Superior temporal gyrus (tissue), 1 donor: ENCODE measurements at regions not wholly inside any gene's neighbourhood (a gene's known extent, or its start where the extent isn't known, plus 50 kb on each side); places are given as distances from the start of the nearest gene placed in this dataset.
"Not testable (repeated sequence)": the region's sequence is repeated elsewhere in the genome, so short reads cannot be mapped to it uniquely, and the experiment has no call there.

Experiments
- DNase-seq: peaks from one replicate; pipeline ENCODE4 v3.0.0-alpha.2; 2016; ENCODE audit errors: extremely low spot score

DNA sequence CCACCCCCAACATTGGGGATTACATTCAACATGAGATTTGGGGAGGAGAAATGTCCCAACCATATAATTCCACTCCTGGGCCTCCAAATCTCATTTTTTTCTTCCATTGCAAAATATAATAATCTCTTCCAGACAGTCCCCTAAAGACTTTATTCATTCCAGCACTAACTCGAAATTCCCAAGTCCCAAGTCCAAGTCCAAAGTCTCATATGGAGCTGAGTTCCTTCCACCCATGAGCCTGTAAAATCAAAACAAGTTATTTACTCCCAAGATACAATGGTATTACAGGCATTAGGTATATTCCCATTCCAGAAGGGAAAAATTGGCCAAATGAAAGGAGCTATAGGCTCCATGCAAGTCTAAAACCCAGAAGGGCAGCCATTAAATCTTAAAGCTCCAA is 56.7 kb downstream of the P2RY1 start:
- DNase-seq: no peak

DNA sequence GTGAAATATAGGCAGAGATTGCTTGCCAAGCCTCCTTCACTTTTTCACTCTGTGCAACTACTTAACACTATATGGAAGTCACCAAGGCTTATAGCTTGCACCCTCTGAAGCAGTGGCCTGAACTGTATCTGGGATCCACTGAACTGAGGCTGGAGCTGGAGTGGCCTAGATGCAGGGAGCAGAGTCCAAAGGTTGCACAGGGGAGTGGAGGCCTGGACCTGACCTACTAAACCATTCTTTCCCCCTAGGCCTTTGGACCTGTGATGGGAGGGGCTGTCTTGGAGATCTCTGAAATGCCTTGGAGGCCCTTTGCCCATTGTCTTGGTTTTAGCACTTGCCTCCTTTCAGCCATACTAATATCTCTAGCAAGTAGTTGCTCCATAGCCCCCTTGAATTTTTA is 57.5 kb downstream of the P2RY1 start:
- no peak for DNase-seq

DNA sequence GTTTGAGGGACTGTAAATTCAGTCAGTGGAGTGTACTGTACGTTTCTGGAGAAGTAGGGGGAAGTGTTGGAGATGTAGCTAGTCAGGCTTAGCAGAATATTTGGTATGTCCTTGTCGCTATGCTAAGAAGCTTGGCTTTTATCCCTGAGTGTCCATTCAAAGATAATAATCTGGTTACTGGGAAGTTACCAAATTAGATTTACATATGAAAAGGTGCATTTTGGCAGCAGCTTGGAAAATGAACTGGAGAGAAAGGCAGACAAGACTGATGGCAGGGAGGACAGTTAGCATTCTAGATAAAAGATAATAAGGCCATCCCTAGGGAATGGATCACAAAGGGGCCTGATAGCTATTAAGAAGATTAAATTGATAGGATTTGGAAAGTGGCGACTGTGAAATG is 58.7 kb downstream of the P2RY1 start:
- no peak for DNase-seq

DNA sequence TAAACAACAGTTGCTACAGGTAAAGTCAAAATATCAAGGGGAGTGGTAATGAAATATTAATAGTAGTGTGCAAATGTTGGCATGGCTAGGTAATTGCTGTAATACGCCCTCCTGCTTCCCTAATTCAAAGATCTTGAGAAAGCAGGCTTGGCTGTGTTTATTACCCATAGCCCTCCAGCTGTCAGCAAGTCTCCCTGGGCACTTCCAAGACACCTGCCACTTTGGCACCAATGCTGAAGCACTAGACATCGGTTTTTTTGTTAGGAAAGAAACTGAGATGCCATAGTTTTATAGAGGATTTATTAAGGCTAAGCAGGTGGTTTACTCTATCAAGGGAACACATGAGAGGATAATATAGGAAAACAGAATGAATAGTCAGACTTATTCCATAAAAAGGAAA is 64.4 kb downstream of the P2RY1 start:
- no peak for DNase-seq

DNA sequence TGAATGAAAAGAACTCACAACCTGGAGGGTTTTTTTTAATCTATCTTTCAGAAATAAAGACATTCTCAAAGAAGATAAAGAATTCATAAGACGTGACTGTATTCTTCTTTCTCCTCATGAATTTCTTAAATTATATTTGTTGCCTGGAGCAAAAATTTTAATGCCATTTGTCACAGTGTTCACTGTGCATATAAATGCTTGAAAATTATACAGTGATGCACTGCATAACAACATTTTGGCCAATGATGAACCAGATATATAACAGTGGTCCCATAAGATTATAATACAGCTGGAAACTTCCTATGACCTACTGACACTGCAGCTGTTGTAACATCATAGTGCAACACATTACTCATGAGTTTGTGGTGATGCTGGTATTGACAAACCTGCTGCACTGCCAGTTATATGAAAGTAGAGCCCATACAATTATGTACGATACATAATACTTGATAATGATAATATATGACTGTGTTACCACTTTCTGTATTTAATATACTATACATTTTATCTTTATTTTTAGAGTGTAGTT is 67.3 kb downstream of the P2RY1 start:
- DNase-seq: no peak

DNA sequence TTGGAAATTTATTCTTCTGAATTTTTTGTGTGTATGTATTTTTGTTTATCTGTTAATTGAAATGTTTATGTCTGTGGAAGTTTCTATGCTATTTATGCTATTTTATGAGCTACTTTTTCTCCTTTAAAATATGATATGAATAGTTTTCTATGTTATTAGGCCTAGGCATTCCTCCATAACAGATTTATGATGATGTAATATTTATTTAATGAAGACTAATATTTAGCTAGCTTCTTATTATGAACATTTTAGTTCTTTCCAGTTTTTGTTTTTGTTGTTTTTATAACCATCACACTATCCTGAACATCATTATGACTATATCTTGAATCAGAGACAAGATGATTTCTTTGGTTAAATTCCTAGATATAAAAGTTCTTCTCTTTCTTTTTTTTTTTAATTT is 70.7 kb downstream of the P2RY1 start:
- no peak for DNase-seq

DNA sequence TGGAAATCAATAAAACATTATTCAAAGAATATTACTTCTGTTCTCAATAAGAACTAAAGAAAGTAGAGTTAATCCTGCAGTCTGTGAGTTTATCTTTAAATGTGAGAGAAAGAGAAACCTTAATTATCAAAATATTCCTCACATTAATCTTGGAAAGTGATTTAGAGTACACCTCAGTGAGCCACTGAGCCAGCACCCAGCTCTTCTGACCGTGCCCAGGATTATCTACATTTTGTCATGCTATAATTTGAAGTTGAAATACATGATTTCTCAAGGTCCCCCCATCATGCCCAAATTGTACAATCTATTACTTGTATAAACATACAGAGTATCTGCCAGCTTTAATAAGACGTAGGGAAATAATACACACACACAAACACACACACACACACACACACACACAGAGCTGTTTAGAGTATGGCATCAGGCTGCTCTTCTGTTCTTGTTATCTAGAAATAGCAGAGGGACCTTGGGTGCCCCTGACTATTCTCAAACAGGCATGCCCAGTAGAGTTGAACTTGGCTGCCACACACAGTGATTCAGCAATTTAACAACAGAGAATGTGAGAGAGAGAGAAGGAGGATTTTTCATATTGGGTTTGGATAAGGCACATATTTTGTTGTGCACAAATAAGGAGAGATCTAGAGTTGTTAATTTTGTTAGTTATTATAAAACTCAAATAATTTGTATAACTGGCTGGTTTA is 74.4 kb downstream of the P2RY1 start:
- no peak for DNase-seq

DNA sequence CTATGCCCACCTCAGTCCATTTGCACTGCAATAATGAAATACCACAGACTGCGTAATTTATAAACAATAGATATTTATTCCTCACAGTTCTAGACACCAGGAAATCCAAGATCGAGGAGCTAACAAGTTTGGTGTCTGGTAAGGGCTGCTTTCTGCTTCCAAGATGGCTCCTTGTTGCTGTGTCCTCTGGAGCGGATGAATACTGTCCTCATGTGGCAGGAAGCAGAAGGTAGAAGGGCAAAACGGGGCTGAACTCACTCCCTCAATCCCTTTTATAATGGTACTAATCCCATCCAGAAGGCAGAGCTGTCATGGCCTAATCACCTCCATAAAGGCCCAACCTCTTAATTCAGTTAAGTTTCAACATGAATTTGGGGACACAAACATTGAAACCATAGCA is 75.3 kb downstream of the P2RY1 start:
- no peak for DNase-seq

DNA sequence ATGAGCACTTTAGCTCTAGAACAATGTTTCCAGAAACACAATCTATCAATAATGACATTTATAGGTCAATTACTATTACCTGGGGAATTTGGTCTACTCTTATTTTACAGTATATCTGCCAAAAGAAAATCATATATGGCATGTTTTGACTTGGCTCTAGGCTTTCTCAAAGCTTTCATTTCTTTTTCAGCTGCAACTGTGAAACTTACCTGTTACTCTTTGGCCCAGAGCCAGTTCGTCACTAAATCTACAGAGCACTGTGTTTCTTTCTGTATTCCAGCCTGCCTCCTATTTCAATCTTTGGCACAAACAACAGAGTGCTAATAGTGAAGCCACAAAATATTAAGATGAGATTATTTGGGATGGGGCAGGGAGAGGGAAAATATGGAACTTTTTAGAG is 76.0 kb downstream of the P2RY1 start:
- DNase-seq: no peak

DNA sequence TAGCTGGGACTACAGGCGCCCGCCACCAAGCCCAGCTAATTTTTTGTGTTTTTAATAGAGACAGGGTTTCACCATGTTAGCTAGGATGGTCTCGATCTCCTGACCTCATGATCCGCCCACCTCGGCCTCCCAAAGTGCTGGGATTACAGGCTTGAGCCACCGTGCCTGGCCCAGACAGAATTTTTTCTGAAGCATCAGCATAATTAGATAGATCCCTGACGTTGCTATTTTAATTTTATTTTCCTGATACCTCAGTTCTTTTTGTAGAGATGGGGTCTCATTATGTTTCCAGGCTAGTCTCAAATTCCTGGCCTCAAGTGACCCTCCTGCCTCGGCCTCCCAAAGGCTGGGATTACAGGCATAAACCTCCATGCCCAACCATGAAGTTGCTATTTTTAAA is 79.8 kb downstream of the P2RY1 start:
- not testable (repeated sequence) for DNase-seq

DNA sequence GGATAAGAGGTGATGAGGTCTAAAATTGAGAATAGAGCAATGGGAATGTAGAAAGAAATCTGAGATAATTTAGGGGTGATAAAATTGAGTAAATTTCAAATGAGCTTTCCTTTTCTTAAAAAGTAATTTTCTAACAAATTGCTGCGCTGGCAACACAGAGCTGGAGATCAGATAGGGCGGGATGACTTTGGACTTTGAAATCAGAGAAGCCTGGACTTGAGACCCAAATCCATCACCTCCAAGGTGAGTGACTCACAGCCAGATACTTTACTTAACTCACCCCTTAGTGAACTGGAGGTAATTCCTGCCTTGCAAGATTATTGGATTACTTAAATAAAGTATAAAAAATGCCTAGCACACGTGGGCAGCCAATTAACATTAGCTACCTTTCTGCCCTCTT is 80.8 kb downstream of the P2RY1 start:
- DNase-seq: no peak

DNA sequence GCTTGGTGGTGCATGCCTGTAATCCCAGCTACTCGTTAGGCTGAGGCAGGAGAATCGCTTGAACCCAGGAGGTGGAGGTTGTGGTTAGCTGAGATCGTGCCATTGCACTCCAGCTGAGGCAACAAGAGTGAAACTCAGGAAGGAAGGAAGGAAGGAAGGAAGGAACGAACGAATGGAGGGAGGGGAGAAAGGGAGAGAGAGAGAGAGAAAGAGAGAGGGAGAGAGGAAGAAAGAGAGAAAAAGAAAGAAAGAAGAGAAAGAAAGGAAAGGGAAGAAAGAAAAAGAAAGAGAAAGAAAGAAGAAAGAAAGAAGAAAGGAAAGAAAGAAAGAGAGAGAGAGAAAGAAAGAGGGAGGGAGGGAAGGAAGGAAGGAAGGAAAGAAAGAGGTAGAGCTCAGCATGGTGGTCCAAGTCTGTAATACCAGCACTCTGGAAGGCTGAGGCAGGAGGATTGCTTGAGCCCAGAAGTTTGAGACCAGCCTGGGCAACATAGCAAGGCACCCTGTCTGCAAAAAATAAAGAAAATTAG is 81.9 kb downstream of the P2RY1 start:
- no peak for DNase-seq

DNA sequence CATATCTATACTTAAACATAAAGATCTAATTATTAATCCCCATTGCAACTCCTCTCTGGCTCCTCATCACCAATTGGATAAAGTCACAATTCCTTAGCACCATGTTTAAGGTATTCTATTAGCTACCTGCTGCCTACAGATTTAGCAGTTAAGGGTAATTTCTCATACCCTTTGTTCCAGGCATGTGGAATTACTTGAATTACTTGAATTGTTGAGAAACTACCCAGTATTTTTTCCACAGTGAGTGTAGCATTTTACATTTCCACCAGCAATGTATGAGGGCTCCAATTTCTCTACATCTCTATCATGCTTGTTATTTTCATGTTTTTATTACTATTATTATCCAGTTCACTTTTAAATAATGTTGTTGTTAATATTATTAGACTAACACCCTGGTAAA is 86.4 kb downstream of the P2RY1 start:
- DNase-seq: no peak

DNA sequence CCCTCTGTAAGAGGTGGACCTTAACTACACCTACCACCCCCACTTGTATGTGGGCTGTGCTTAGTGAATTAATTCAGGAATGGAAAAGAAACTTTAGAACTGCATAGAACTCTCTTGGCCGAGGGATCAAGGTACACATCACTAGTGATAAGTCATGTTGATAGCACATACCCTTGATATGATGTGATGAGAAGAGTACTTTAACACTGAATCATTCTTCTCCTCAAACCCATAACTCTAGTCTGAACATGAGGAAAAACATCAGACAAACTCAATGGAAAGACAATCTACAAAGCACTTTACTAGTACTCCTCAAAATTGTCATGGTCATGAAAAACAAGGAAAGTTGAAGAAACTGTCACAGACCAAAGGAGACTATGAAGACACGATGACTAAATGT is 87.6 kb downstream of the P2RY1 start:
- DNase-seq: no peak

DNA sequence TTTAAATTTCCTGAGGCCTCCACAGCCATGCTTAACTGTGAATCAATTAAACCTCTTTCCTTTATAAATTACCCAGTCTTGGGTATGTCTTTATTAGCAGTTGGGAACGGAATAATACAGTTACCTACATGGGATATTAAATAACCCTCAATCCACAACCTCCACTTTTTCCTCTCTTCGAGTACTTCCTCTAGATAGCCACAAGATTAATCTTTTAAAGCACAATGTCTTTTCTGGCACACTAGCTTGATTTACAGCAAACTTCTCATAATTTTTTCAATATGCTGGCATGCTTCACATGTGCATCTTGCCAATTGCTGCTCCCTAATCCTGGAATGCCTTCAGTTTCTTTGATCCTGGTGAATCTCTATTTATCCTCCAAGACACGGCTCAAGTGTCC is 92.2 kb downstream of the P2RY1 start:
- DNase-seq: no peak

DNA sequence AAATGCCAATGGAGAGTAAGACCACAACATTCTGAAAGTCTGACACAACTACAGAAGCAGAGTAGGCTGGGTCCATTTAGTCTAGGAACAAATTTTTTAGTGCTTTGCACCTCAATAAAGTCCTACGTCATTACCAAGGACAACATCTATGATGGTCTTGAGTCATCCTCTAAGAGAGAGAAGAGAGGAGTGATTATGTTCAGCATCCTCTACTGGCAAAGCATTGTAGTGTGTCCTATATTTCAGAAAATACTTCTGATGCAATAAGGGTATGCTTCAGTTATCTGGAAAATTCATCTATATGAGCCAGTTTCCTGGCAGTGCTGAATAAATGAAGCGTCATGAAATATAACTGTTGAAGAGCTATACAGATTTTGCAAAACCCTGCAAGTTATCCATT is 95.6 kb downstream of the P2RY1 start:
- no peak for DNase-seq

DNA sequence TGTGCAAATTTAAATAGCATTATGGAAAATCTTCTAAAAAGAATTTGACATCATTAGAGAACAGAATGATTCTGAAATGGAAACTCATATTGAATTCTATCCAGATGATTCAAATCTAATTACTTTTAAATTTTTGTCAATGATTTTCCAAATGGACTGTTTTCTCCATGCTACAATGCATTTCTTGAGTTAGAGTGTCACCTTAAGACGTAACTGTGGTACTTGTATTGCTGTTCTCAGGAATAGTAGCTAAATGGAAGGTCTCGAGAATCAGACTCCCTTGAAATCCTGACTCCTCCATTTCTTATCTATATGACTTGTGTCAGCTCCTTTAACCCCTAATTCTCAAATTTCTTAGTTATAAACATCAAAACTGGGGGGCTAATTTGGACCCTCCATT is 102.3 kb downstream of the P2RY1 start:
- DNase-seq: no peak

DNA sequence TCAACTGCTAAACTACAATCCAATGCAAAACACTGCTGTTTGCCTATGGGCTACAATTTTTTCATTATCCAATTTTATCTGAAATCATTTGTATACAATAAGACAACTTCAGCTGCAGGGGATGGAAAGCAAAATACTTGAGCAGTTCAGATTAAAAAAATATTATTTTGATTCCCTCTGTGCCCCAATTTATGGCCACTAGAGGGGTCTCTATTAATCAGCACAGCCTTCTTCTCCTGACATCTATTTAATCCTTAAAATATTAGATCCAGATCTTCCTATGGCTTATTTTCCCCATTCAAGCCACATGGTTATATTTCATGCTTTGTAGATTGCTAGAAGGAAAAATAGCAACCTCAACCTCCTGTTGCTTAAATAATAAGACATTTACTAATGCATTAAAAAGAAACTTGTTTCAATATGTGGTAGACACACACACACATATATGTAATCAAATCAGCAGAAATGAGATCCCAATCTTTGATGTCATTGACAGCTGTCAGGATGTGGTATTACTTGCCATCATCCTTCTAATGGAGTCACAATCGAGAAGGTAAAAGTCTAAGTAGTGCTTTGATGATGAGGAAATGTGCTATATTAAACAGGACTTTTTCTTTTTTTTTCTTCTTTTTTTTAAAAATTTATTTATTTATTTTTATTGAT is 104.2 kb downstream of the P2RY1 start:
- no peak for DNase-seq

DNA sequence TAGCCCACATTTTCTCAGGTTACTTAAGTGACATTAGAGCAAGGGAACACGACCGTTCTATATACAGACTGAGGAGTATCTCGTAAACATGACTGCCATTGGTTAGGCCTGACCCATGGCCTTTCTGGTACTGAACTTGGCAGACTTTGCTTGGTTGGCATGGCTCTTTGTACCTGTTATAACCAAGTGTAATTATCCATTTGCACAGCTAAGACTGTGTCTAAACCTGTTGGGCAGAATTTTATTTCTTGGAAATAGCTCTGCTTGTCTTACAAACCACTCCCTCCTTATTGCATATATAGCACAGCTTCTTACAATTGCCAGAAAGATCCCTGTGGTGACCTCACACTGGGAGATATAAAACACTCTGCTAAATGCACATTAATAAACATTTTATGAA is 106.9 kb downstream of the P2RY1 start:
- no peak for DNase-seq

DNA sequence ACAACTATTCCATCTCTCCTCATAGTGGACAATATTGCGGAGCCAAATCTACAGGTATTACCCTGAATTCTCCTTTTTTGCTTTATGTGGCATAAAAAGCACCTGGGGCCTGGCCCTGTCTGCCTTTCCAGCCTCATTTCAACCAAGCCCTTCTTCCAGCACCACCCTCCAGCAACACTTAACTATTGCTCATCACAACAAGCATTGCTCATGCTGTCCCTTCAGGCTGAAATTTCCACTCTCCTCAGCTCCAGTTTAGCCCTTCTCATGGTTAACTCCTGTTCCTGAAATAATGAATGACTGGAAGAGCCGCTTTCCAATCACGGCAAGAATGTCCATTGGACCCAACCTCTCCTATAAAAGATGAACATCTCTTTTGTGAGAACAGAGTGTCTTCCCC is 107.4 kb downstream of the P2RY1 start:
- DNase-seq: no peak

DNA sequence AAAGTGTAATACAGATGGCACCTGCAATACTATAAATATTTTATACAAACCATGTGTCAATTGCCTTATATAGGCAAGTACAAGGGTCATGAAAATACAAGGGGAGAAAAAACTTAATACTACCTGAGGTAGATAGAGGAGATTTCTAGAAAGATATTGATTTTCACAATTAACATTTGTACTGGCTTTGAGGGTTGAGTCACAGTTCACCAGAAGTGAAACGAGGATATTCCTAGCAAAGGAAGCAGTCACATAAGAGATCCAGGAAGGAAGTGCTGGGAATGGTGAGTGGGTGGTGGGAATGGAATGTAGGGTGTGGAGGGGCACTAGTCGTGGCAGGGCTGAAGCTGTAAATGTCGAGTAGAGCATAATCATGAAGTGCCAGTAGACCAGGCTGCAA is 108.7 kb downstream of the P2RY1 start:
- no peak for DNase-seq

DNA sequence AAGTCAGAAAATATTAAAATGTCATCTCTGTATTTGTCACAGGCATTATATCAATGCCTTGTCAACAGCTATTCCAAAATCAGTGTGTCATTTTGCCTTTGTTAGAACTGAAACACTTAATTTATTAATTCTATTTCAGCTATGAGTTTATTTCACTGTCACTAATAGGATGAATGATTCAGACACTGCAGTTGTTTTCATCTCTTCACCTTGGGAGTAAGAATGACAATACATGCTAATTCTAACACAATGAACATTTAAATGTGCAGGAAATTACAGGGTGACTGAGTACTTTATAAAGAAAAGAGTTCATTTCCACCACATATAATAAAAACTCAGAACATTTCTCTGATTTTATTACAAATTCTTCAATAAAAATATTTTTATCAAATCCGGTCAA is 109.7 kb downstream of the P2RY1 start:
- DNase-seq: no peak

DNA sequence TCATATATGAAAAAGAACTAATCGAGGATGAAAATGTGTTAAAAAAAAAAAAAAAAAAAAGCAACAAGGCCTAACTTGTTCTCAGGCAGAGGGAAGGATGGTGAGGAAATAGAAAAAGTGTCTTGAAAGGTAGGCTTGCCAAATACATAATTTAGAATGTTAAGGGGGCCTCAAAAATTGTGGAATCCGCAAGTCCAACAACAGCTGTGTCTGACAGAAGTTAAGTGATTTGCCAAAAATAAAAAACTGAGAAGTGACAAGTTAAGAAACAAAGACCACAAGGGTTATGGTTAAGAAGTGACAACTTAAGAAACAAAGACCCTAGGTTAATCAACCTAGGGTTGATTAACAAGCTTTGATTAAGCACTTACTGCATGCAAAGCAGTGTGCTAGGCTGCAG is 110.6 kb downstream of the P2RY1 start:
- DNase-seq: no peak
